Renal cortical epithelial cell (primary cell): ENCODE measurements at regions not wholly inside any gene's neighbourhood (a gene's known extent, or its start where the extent isn't known, plus 50 kb on each side); places are given as distances from the start of the nearest gene placed in this dataset.

Source experiments
- DNase-seq: peaks from one replicate; pipeline ENCODE4 v3.0.0-alpha.2; 2011; ENCODE audit warnings: low read depth

DNA sequence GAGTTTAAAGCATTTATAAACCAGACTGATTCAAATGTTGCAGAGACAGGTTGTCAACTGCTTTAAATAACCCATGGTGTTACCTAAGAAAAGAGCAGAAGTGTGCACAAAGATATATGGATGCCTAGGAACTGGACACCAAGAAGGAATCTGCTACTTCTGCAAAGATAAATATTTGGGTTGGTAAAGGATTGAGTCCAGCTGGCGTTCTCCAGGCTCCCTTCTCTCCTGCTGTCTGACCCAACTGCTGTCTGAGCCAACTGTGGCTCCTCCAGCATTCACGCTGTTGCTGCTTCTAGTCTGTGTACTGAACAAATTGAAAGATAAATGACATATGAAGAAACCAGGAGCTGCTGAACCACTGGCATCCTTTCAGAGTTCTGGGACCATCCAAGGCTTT is 1167.8 kb upstream of the PRKX start:
- no peak for DNase-seq

DNA sequence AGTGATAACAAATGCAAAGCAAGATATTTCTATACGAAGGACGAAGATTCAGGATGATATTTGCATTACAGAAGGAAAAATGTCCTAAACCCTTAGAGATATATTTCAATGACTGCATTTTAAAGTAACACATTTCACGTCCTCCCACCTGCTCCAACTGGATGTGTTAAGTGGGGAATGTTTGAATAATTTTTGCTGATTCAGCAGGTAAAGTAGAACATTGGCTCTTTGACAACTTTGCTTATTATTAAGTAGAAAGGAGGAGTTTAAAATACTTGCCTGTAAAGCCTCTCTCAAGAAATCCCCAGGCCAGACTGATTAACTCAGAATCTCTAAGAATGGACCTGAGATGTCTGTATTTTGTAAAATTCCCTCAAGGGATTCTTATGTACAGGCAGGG is 1165.2 kb upstream of the PRKX start:
- DNase-seq = no peak

DNA sequence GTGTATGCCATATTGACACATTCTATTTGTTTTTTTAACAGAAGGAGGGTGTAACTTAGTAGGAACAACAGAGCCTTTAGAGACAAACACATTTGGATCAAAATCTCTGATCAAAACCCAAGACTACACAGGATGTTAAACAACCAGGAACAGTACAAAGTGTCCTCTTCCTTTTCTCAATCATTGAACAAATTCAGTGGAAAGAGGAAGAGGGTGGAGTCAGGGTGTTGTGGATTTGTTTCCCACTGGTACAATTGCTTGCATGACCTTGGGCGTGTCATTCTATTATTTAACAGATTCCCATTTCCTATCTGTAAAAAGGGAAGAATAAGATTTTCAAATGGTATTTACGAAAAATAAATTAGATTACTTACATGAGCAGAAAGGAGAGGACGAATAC is 1162.8 kb upstream of the PRKX start:
- DNase-seq = no peak

DNA sequence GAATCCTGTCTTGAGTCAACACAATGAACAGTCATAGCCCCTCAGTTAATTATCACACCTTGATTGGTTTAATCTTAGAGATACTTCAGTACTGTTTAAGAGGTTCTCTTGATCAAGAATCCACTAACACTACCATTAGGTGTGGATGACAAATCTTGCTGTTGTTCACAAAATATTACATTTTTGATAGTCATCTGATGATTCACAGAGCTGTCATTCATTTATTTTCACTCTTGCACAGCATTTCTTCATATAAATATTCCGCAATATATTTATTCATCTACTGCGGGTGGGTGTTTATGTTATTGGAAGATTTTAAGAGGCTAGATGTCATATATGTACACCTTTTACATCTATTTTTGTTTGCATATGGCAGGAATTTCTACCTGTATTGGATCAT is 1138.1 kb upstream of the PRKX start:
- no peak for DNase-seq

DNA sequence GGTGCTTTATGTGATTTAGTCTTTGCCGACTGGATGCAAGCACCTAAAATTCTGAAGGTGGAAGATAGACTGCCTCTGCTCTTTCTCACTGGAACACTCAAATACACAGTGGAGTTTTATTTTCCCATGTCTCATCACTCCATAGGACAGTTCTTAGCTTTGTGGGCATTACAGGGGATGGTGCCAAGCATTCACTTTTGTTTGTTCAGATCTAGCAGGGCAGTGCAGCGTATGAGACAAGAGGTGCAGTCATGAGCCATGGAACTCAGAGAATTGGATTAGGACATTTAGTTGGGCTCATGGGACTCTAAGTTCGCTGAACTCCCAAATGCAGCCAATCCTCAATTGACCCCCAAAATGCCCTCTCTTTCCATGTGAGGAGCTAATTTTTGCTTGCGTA is 1136.9 kb upstream of the PRKX start:
- DNase-seq = no peak

DNA sequence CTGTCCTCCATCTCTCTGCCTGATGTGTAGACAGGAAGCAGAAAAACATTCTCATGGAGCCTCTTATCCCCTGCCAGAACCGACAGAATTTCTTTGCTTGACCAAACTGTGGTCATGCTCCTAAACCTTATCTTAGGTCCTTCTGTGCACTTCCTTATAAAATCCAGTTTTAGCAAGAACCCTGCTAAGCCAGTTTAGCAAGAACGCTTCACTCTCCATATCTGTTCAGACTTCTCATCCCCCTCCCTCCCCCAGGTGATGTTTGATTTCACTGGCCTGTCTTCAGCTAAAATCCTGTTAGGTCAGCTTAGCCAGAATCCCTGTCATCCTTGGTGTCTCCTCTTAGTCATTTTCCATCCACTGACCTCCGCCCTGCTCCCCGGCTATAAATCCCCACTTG is 1130.9 kb upstream of the PRKX start:
- no peak for DNase-seq

DNA sequence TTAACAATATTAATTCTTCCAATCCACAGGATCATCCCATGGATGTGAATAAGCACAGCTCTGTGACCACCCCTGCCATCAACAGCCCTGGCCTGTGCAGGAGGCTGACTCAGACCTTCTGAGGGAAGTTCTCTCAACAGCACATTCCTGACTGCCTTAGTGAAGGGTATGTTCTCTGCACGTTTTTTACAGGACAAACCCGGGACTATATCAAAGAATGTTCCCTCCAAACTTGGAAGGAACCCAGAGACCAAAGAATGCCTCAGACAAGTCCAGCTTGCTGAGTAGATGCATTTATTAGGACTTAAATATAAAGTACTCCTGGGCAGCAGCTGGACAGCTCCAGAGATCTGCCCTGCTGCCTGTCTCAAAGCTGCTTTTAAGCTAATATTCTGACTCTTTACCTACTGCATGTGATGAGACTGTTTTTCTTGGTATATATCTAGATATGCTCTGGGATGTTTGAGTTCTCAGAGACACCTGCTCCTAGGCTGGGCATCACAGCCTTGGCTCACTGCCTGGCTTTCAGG is 1127.8 kb upstream of the PRKX start:
- DNase-seq = no peak

DNA sequence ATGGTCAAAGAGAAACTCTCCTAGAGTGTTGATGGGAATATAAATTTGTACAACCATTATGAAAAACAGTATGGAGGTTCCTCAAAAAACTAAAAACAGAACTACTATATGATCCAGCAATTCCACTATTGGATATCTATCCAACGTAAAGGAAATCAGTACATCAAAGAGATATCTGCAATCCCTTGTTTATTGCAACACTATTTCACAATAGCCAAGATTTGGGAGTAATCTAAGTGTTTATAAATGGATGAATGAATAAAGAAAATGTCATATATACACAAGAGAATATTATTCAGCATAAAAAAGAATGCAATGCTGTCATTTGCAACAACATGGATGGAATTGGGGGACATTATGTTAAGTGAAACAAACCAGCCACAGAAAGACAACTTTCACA is 1118.1 kb upstream of the PRKX start:
- no peak for DNase-seq

DNA sequence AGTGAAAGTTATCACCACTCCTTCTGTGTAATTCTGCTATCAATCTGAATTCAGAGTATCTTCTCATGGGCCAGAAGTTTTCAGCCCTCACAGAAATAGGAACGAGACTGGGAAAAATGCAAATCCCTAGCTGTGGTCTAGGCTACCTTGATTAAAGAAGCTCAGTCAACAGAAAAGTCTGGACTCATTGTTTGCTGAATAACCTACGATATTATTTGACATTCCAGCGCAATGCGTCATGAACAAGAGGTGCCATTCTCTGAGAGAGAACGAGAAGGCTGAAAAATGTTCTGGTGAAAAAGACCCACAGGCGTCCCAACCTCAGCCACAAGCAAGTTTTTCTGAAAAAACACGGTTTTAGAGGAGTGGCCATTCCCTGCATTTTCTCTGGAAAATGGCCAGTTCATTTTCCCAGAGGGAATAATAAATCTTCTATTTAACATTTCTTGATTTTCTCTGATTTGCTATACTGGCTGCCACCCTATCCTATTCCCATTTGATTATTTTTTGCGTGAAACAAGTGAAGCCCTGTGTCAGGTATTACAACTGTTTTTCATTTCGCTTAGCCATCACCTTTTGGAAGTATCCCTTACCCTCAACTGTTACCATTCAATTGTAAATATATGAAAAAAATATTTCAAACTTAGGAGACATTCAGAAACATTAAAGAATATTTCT is 1117.6 kb upstream of the PRKX start:
- DNase-seq = no peak

DNA sequence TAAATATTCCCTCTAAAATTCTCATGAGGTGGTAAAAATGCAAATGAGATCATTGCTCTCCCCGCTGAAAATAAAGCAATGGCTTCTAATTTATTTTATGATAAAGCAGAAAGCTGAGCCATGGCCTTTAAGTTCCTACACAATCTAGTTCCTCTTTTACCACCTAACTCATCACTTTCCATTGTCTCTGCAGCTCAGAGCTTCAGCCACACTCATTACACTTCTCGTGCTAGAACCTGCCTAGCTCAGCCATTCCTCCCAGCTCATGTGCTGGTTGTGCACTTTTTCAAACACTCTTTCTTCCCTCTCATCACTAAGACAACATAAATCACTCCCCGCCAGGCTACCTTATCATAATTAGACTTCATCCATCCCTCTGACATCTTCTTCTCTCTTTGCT is 1112.1 kb upstream of the PRKX start:
- DNase-seq = no peak

DNA sequence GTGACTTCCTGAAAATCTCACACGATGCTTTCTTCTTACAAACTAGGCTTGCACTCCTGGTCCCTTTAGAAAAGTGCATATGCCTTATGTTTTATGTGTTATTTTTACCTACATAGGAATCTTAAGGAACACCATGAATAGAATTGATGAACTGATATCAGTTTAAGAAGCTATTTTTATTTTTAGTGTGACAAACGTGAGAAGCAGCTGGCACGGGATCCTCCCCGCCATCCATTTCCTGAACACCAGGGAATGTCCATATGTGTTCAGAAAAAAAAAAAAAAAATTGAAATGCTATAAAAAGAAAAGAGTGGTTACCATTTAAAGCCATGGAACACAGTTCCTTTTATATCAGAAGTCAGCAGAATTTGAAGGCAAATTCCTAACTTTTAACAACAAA is 1096.1 kb upstream of the PRKX start:
- no peak for DNase-seq

DNA sequence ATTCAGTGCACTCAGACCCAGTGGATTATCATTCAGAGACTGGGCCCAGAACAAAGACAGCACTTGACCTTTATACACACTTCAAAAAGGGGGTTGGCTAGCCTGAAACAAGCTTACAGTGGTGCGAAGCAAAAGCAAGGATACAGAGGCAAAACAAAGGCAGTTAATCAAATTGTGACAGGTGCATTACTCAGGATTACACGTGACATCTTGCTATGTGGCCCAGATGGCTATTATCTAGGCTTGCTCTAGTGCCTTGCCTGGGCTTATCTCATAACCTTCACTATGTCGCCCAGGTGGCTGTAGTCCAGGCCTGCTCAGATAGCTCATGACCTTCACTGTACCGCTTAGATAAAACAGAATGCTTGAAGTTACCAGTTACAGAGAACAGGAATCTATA is 1092.1 kb upstream of the PRKX start:
- DNase-seq = no peak

DNA sequence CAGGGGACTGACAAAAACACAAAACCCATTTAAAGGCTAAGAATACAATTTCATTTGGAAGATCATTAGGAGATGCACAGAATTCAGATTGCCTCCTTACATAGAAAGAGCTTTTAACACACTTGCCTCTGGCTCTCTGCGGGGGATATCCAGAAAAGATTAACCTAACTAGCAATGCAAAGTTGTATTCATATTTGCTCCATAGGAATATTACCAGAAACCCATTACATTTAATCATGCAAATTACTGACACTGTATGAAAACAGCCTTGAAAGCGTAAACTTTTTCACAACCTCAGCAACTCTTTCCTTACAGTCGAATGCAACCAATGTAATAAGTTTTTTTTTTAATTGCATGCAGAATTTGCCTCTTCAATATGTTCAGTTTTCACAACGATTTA is 1087.3 kb upstream of the PRKX start:
- no peak for DNase-seq

DNA sequence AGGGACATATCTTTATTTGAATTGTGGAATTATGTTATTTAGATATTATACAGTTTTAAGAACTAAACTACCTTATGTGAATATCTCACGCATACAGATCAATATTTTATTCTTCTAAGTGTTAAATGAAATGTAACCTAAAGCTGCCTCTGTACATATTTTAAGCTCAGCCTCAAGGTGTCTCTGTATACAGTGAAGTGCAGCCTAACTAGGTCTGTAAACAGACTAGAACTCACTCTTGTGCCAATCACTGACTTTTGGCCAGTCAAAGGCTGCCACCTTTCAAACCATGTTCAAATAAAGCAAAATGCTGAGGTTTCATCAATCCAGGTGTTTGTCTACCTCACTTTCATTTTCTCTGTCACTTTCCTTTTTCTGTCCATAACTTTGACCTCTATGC is 1074.5 kb upstream of the PRKX start:
- DNase-seq = no peak

DNA sequence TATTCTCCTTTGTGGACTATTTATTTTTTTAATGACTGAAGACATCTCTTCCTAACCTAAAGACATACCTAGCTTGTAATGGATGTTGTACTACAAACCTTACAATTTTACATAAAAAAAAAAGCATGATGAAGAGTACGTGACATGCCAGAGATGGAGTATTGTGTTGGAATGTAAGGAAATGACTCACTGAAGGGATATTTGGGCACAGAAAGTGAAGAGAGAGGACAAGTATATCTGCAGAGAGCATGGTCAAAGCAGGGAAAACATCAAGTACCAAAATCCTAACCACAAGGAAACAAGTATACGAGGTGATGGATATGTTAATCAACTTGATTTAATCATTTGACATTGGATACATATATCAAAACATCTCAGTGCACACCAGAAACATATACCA is 1051.4 kb upstream of the PRKX start:
- DNase-seq = peak; percentile 1

DNA sequence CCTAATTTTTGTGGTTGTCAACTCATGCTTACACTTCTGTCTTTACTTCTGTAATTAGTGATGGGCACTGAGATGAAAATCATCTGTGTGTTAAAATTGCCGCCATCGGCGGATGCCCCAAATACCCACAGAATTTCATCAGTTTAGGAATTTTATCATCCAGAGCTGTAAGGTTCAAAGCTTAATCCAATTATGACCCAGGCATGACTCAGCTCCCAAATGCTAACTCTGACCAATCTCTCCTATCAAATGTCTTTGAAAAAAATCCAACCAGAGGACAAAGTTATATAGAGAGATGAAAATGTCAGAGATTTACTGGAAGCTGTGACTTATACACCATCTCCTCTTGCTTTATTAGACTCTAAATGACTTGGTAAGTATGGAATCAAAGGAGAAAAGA is 1048.7 kb upstream of the PRKX start:
- no peak for DNase-seq

DNA sequence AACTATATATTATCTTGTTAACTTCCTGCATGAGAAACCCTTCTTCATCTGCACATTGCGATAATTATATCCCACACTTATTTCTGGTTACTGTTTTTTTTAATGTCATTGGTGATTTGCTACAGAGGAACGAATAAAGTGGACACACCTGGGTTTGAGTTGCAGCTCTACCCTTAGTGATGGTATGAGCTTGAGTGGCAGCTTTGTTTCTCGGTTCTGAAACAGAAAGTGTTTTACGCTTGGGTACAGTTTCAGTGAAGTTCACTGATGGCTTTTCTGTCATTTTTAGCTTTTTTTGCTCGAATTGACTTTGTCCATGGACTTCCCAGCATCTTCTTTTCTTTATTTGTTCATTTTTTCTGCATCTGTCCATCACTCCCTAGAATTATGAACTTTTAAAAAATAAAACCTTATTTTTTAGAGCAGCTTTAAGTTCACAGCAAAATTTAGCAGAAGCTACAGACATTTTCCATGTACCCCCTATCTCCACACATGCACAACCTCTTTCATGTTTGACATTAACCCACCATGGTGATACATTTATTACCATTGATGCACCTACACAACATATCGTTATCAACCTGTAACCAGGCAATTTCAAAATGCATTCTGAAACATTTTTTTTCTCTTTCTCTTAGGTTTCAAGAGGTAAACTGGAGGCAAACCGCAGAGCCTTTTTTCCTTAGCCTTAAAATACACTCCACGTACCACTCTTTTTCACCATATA is 1041.6 kb upstream of the PRKX start:
- no peak for DNase-seq

DNA sequence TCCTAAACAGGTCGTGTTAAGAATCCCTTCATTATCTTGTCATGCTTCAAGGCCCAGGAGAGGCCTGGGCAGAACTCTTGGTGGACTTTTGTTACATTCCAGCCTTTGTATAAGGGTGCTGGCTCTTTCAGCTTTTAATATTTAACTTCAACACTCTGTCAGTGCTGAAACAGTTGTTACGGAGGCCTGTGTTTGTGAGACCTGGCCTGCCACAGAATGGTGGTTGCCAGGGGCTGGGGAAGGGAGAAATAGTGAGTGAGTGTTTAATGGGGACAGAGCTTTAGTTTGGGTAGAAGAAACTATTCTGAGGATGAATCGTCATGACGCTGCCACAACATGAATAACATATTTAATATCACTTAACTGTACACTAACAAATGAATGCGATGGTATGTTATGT is 1027.6 kb upstream of the PRKX start:
- DNase-seq = peak; percentile 44

DNA sequence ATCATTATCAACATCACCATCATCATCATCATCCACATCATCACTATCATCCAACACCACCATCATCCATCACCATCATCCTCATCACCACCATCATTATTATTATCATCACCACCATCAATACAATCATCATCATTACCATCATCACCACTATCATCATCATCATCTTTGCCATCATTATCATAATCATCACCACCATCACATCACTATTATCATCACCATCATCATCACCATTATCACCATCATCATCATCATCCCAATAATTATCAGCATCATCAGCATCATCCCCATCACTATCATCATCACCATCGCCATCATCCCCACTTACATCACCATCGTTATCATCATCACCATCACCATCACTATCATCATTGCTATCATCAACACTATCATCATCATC is 1021.9 kb upstream of the PRKX start:
- DNase-seq = no peak

DNA sequence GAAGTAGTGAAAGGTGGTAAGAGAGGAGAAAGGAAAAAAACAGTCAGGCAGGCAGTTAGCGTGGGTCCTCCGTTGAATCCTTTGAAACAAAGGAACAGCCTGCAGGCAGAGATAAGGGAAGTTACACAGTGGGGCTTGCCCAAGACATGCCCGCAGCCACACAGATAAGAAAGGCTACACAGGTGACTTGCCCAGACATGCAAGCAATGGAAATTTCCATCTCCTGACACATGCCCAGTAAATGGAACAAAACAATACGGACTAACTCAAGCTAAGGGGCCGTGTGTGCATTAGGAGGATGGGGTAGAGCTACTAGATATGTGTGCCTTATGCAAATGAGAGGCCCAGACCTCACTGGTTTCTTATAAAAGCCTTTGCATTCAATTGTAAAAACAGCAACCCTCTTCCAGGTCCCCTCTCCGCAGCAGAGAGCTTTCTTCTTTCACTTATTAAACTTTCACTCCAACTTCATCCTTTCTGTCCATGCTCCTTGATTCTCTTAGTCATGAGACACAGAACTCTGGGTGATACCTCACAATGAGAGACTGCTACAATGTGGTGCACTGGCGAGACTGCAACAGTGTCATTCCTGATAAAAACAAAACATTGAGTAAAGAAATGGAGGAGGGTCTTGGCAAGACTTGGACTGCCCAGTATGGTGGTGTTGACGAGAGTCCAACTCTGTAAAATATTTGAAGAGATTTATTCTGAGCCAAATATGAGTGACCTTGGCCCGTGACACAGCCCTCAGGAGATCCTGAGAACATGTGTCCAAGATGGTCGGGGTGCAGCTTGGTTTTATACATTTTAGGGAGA is 997.4 kb upstream of the PRKX start:
- DNase-seq = no peak

DNA sequence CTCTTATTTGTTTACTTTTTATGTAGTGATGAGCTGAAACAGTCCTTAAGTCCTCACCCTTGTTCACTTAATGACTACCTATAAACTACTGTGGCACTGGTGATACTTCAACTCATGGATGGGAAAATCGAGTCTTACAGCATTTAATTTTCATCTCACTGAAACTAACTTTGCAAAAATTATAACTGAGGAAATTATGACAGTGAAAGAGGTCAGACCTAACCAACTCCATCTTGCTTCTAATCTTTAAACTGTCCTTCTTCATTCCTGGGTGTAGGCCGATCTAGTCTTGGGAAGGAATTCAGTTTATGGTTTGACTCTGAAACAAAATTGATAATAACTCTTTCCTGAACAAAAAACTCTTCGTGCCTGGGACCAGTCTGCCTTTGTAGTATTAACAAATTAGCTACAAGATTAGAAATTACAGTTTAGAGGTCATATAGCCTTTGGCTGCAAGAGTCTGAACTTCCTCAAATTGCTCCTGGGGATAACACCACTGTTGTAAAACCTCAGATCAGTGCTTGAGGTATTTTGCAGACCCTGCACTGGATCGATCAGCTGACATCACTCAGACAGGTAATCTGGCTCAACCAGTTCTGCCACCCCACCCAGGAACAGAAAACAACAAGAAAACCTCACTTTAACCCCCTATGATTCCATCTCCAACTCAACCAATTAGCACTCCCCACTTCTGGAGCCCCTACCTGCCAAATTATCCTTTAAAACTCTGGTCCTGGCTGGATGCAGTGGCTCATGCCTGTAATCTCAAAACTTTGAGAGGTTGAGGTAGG is 995.7 kb upstream of the PRKX start:
- no peak for DNase-seq

DNA sequence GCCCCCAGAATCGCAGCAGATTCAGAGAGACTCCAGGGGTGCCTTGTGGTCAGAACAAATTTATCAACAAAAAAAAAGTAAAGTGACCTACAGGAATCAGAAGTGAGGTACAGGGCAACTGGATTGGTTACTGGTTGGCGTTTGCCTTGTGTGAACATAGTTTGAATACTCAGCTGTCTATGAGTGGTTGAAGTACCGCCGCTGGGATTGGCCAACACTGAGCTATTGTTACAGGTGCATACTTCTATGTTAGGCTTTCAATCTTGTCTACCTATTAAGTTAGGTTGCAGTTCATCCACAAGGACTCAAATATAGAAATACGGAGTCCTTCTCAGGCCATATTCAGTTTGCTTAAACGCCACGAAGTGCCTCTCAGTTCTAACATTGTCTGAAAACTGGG is 993.5 kb upstream of the PRKX start:
- no peak for DNase-seq
